Skeletal muscle cell (primary cell): ENCODE measurements at regions not wholly inside any gene's neighbourhood (a gene's known extent, or its start where the extent isn't known, plus 50 kb on each side); places are given as distances from the start of the nearest gene placed in this dataset.
"Not testable (repeated sequence)": the region's sequence is repeated elsewhere in the genome, so short reads cannot be mapped to it uniquely, and the experiment has no call there.

Experiments used
- DNase-seq: peaks from one replicate; pipeline ENCODE4 v3.0.0-alpha.2; 2010; ENCODE audit warnings: low read depth
- H3K4me3 ChIP-seq: 2 replicates; pipeline ENCODE4 v1.5.1; 2011; ENCODE audit warnings: low read depth, mild to moderate bottlenecking, control low read depth, low read length, moderate library complexity

DNA sequence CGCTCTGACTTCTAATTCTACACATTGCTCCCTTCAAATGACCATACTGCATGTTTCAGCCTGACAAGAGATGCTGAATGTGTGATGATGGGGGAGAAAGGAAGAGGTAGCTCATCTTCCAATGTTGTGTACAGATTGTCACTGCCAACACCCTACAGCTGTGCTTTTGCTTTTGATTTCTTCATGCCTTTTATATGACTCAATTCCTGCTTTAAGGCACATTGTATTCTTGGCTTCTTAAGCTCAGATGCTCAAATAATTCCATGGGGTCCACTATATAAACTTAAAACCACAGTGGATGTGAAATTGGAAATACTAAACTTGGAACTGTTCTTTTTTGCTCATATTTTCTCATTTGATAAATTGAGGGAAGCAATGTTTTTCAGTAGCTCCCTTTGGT, 183.2 kb upstream of the WDFY3 start:
- peak; percentile 89 for DNase-seq
- no peak overlapping the region for H3K4me3 ChIP-seq

DNA sequence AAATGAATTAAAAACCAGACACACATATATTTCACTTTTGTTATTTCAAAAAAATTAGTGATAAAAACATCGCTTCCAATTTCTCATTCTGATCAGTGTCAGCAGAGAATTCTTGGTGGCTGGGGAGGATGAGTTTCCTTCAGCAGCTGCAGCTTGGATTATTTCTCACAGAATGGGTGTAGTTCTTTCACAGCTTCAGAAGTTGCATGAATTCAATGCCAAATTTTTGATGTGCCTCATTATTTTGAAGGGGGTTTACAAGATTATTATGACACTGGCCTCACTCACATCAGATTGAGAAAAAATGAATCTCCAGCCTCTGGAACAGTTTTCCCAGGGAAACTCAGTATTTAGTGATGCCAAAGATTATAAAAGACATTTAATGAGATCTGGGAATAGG, 184.9 kb upstream of the WDFY3 start:
- no peak for DNase-seq
- no peak overlapping the region for H3K4me3 ChIP-seq

DNA sequence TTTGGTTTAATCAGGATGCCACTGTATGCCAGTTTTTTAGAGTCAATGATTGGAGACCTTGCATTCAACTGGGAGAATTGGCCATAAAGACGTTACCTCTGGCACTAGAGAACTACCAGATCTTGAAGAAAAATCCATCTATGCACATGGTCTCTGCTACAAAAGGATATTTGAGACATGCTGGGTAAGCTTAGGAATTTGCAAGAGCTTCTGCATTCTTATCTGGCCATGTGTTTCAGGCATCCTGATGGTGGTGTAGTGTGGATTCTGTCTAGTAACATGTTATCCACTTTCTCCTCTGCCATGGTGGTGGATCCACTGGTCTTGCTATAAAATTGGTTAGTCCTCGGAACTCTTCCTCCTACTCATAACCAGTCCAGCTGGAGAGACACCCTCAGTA, 185.3 kb upstream of the WDFY3 start:
- no peak overlapping the region for H3K4me3 ChIP-seq
- no peak for DNase-seq

DNA sequence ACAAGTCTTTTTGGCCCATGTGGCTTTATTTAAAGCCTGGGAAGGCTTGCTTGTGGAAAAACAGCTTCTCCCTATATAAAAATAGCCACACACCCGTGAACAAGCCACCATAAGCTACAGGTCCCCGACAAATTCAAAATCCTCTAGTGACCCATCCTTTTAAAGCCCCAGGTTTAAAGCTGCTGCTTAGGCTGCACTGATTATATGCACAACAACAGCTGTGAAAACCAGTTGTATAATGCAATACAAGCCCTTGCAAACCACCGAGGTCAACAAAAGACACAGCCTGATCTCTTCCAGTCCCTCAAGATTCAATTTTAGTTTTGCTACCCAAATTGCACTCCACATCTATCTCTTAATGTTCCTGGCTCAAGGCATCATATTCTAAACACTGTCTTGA, 186.0 kb upstream of the WDFY3 start:
- no peak overlapping the region for H3K4me3 ChIP-seq
- DNase-seq, result no peak

DNA sequence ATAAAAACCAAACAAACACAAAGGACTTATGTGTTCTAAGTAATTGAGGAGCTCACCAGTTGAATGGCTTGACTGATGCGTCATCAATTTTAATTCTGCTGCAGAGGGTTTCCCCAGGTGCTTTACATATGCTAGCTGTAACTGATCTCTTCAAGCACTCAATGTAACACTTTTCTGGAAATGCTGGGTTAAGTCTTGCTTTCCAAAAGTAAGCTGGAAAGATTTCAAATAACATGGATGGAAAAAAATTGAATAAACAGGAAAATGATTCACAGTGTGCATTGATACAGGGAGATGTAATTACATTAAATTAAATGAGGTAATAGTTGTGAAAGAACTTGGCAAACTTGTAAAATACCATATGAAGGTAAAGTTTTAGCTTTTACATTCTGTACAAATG, 186.7 kb upstream of the WDFY3 start:
- H3K4me3 ChIP-seq, result no peak overlapping the region
- DNase-seq, result peak; percentile 46

DNA sequence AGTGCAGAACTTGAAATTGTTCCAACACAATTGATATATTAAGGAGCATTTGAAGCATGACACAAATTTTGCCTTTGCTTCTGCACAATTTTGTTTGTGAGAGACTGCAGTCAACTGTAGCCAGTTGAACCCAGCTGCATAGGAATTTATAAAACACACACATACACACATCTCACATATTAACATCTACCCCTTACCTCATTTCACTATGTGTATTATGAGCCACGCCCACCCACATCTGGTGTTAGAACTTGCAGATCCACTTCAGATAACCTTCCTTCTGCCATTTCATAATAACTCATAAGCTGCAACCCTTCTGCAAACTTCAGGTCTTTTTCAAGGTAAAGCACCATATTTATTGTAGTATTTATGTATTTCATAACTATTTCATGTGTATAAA, 188.1 kb upstream of the WDFY3 start:
- no peak for DNase-seq
- H3K4me3 ChIP-seq, result no peak overlapping the region

DNA sequence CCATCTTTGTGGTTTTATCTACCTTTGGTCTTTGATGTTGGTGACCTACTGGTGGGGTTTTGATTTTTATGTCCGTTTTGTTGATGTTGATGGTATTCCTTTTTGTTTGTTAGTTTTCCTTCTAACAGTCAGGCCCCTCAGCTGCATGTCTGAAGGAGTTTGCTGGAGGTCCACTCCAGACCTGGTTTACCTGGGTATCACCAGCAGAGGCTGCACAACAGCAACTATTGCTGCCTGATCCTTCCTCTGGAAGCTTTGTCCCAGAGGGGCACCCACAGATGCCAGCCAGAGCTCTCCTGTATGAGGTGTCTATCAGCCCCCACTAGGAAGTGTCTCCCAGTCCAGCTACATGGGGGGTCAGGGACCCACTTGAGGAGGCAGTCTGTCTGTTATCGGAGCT, 199.3 kb upstream of the WDFY3 start:
- no peak for DNase-seq
- no peak overlapping the region for H3K4me3 ChIP-seq

DNA sequence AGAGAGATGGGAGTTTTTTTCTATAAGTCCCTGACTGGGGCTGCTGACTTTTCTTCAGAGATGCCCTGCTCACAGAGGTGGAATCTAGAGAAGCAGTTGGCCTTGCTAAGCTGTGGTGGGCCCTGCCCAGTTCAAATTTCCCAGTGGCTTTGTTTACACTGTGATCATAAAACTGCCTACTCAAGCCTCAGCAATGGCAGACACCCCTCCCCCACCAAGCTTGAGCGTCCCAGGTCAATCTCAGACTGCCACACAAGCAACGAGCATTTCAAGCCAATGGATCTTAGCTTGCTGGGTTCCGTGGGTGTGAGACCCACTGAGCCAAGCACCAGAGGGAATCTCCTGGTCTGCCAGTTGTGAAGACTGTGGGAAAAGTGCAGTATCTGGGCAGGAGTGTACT, 199.8 kb upstream of the WDFY3 start:
- H3K4me3 ChIP-seq, result no peak overlapping the region
- no peak for DNase-seq

DNA sequence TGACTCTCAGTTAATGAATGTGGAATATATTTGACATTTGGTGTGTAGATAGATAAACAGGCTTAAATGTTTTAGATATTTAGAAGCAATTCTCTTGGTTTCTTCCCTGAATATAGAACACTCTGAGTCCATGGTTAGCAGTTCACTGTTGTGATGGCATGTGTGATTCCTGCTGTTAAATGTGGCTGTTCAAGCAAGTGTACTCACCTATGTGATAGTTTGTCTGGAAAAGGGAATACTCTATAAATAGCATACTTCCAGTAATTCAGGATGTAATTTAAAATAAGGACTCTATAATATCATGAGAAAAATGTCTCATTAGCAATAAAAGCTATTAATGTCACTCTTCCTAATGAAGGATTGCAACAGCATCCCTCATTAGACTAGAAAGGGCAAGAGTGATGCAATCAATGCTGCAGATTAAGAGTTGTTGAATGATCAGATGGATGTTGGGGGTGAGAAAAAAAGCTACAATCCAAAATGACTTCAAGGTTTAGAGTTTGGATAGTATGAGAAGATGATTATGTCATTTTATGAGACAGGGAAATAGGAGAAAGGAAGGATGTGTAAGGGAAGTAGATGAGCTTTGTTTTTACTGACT, 201.8 kb upstream of the WDFY3 start:
- DNase-seq, result no peak
- no peak overlapping the region for H3K4me3 ChIP-seq

DNA sequence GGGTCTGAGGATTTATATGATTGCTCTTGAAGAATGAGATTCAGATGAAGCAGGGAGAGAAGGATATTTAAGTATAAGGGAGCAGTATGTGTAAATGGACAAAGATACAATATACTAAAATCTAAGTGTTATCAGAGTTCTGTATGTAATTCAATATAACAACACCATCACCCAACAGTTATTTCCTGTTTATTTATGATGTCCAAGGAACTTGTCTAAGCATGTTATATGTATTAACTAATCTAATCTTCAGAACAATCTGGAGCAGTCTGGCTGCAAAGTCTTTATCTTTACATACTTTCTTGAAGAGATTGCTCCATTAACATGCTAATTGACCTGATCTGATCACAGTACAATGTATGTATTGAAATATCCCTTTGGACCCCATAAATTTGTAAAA, 203.8 kb upstream of the WDFY3 start:
- DNase-seq, result no peak
- H3K4me3 ChIP-seq, result no peak overlapping the region

DNA sequence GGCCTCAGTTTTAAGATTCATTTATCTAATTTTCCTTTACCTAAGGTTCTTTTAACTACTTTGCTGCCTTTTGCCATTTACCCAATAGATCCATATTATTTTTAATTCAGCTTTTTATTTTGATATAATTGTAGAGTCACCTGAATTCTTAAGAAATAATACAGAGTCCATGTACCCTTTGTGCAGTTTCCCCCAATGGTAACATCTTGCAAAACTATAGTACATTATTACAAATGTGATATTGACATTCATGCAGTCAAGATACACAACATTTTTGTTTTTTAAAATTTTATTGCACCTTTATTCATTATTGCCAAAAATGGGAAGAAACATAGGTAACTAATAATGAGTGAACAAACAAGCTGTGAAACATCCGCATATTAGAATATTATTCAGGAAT, 208.7 kb upstream of the WDFY3 start:
- no peak overlapping the region for H3K4me3 ChIP-seq
- DNase-seq, result no peak

DNA sequence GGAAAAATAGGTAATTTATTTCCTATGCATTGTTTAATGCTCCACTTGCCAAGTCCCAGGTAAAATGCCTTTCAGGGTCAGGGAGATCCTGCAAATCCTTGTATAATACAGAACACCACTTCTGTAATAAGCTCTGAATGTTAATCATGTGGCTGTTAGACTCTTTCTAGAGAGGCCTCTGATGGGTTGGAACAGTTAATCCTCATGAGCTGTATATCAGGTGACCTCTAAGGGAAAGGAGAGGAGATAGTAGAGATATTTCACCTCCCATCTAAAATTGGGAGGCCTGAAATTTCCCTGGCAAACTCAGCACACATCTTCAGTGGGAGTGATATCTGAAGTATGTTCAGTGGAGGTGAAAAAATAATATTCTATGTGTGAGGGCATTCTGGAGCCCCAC, 210.6 kb upstream of the WDFY3 start:
- no peak for DNase-seq
- H3K4me3 ChIP-seq, result no peak overlapping the region

DNA sequence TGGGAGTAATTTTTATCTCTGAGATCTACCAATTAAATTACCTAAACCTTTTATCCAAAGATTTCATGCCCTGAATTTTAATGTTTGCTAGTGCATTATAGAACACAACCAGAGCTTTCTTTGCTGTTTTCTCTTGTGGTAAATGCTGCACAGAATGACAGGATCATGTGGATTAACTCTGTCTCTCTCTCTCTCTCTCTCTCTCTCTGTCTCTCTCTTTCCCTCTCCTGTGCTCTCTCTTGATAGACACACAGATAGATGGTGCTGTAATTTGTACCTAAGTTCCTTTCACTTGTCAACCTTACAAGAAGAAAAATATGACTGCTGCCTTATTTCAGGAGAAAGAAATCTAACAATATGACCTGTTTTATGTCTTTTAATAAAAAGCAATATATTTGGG, 211.2 kb upstream of the WDFY3 start:
- H3K4me3 ChIP-seq, result no peak overlapping the region
- DNase-seq, result no peak

DNA sequence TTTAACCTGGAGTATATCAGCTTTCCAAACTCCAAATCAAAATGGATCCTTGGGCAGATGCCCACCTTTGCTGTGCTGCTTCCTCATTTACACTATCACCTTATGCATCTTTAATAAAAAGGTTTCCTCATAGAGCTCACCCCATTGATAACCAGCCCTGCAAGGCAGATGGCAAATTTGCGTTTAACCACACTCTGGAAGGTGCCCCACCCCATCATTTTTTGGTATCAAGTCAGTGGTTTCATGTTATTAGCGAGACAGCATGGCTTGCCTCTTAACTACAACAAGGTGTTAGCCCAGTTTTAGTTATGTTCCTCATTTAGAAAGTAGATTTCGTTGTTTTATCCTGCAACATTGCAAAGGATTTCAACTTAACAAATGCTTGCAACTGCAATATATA, 214.0 kb upstream of the WDFY3 start:
- no peak overlapping the region for H3K4me3 ChIP-seq
- DNase-seq, result no peak

DNA sequence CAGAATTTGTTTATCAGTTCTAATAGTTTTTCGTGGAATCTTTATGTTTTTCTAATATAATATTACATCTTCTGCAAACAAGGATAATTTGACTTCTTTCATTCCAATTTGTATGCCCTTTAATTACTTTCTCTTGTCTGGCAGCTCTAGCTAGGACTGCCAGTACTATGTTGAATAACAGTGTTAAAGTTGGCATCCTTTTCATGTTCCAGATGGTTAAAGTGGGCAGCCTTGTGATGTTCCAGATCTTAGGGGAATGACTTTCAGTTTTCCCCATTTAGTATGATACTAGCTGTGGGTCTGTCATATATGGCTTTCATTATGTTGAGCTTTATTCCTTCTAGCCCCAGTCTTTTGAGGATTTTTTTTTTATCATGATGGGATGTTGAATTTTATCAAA, 220.6 kb upstream of the WDFY3 start:
- DNase-seq, result no peak
- no peak overlapping the region for H3K4me3 ChIP-seq

DNA sequence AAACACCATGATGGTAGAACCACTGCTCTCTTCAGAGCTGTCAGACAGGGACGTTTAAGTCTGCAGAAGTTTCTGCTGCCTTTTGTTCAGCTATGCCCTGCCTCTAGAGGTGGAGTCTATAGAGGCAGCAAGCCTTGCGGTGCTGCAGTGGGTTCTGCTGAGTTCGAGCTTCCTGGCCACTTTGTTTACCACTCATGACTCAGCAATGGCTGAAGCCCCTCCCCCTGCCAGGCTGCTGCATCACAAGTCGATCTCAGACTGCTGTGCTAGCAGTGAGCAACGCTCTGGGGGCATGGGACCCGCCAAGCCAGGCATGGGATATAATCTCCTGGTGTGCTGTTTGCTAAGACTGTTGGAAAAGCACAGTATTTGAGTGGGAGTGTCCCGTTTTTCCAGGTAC, 229.5 kb upstream of the WDFY3 start:
- not testable (repeated sequence) for H3K4me3 ChIP-seq

DNA sequence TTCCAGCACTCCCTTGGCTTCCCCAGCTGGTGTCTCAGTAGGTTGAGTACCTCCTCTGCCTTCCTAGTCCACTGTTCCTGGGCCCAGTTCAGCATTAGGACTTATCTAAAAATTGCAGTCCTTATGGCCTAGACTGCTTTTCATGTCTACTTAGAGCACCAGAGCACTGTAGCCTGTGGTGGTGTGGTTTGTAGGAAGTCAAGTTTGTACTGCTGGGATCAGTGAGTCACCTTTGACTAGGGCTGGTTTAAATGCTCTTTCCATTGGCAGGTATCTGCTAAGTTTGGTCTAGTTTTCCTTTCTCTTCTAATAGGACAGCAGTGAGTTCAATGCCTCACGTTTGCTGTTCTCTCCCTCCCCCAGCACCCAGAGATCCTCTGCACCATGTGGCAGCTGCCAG, 233.6 kb upstream of the WDFY3 start:
- H3K4me3 ChIP-seq, result no peak overlapping the region
- DNase-seq, result no peak

More for the DNA sequence above, 229.5 kb upstream of the WDFY3 start:
- DNase-seq, result not testable (repeated sequence)

DNA sequence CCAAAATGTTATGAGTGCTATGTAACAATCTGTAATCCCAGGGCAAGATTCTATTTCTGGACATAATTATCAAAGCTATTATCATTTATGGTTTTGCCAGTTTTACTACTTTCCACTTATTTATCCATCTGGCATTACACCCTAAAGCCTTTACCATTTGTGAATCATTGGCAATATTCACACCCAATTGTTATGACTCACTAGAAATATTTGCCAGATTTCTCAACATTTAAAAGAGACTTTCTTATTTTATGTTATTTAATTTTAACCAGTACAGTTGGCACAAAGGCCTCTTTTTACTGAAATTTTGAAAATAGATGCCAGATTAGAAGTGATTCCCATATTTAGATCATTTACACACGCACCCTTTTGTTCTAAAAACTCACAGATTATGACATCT, 242.7 kb upstream of the WDFY3 start:
- no peak for DNase-seq
- no peak overlapping the region for H3K4me3 ChIP-seq

DNA sequence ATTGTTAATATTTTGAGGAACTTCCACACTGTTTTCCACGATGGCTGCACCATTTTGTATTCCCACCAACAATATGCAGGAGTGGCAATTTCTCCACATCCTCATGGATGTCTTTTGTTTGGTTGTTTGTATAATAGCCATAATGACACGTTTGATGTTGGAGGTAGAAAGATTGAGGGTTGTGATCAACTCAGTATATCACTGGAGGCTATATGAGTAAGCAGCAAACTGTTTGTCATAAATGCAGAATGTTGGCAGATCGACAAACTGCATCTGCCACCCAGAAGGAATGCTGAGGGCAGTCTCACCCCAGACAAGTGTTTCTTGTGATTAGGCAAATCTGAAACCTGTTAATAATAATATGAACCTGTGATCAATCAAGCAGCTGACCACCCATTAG, 243.9 kb upstream of the WDFY3 start:
- no peak for DNase-seq
- no peak overlapping the region for H3K4me3 ChIP-seq

DNA sequence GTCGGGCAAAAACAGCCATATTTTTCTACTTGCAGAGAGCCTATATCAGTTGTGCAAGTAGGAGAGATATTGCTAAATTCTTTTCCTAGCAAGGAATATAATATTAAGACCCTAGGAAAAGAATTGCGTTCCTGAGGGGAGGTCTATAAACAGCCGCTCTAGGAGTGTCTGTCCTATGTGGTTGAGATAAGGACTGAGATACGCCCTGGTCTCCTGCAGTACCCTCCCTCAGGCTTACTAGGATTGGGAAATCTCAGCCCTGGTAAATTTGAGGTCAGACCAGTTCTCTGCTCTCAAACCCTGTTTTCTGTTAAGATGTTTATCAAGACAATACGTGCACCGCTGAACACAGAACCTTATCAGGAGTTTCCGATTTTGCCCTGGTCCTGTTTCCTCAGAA, 250.1 kb upstream of the WDFY3 start:
- H3K4me3 ChIP-seq, DNase-seq: not testable (repeated sequence)

DNA sequence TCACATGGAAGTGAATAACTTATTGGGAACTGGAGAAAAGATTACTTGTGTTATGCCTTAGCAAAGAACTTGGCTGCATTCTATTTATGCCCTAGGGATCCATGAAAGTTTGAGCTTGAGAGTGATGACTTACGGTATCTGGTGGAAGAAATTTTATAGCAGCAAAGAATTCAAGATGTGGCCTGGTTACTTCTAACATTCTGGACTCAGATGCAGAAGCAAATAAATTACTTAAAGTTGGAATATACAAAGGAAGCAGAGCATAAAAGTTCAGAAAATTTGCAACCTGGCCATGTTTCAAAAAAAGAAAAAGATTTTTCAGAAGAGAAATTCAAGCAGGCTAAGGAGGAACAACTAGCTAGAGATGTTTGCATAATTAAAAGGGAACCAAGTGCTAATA, 252.3 kb upstream of the WDFY3 start:
- DNase-seq, result no peak
- H3K4me3 ChIP-seq, result no peak overlapping the region

DNA sequence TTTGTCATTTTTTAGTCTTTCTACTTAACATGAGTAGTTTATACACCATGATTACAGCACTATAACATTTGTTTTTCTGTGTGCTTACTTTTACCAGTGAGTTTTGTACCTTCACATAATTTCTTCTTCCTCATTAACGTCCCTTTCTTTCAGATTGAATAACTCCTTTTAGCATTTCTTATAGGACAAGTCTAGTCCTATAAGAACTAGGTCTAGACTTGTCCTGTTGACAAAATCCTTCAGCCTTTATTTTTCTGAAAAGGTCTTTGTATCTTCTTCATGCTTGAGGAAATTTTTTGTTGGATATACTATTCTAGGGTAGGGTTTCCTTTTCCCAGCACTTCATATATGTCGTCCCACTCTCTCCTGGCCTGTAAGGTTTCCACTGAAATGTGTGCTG, 253.3 kb upstream of the ARHGAP24 start:
- no peak overlapping the region for H3K4me3 ChIP-seq
- DNase-seq, result no peak
